MCF 10A (cell line): ENCODE measurements at regions not wholly inside any gene's neighbourhood (a gene's known extent, or its start where the extent isn't known, plus 50 kb on each side); places are given as distances from the start of the nearest gene placed in this dataset.

Source experiments
- BruUV-seq: library from RNA; stranded (reverse); fragments of 400-500 nt; replicated peaks from 2 replicates; lab custom pipeline; 2021; lab: Mats Ljungman, UMichigan
- CTCF ChIA-PET: fragments of 300-600 bp; sonication (Branson Sonifier 250); formaldehyde crosslinking; extraction: SDS; loops from one replicate; lab custom pipeline; 2021; ENCODE audit warnings: antibody characterized with exemption, inconsistent platforms; lab: Yijun Ruan, JAX
- POLR2A ChIA-PET: fragments of 300-600, 350-650 bp; sonication (Branson Sonifier 250); formaldehyde crosslinking; extraction: SDS; loops from one replicate; lab custom pipeline; 2020; ENCODE audit warnings: antibody characterized with exemption, inconsistent platforms; lab: Yijun Ruan, JAX
- DNase-seq: peaks from one replicate; pipeline ENCODE4 v3.0.0-alpha.2; 2018; ENCODE audit not compliant: unreplicated experiment
- H3K27ac Mint-ChIP-seq: one replicate; pipeline ENCODE4 v1.8.0; 2022; ENCODE audit warnings: mild to moderate bottlenecking, low read depth, mixed read lengths; ENCODE audit not compliant: unreplicated experiment
- H3K27me3 Mint-ChIP-seq: one replicate; pipeline ENCODE4 v1.8.0; 2022; ENCODE audit warnings: mixed read lengths; ENCODE audit not compliant: insufficient read depth, unreplicated experiment
- H3K36me3 Mint-ChIP-seq: one replicate; pipeline ENCODE4 v1.8.0; 2022; ENCODE audit warnings: mild to moderate bottlenecking, moderate library complexity, mixed read lengths; ENCODE audit not compliant: insufficient read depth, unreplicated experiment
- H3K4me1 Mint-ChIP-seq: one replicate; pipeline ENCODE4 v1.8.0; 2022; ENCODE audit warnings: mixed read lengths; ENCODE audit not compliant: insufficient read depth, unreplicated experiment
- H3K4me3 Mint-ChIP-seq: one replicate; pipeline ENCODE4 v1.8.0; 2022; ENCODE audit warnings: mild to moderate bottlenecking, moderate library complexity, mixed read lengths; ENCODE audit not compliant: unreplicated experiment
- H3K9me3 Mint-ChIP-seq: one replicate; pipeline ENCODE4 v1.8.0; 2022; ENCODE audit warnings: mixed read lengths; ENCODE audit not compliant: unreplicated experiment
- intact Hi-C: fragments of 100-400 bp; cut with micrococcal nuclease; formaldehyde crosslinking; loops from 2 replicates; pipeline ENCODE4 v1.14.1; 2022
- TF ChIP-seq, protein P1 (sequence below): fragments of 200-600 bp; IDR thresholded peaks from one replicate; pipeline ENCODE4 v1.8.0; 2022; ENCODE audit warnings: antibody characterized with exemption, mild to moderate bottlenecking; ENCODE audit not compliant: unreplicated experiment

GRCh38 chr11:129292771-129293170, 82.9 kb upstream of the BARX2 start:
- POLR2A ChIA-PET = no interaction called here
- intact Hi-C loops = no loop called here
- DNase-seq = no peak
- BruUV-seq = no TSS peak
- Mint-ChIP-seq H3K36me3 (no peaks in the 10 kb centered on the region), H3K4me1 (no peaks in the 10 kb centered on the region), H3K27ac (no peak overlapping the region), H3K27me3 (peaks cover 9% of the 10 kb centered on the region), H3K9me3 (no peaks in the 10 kb centered on the region), H3K4me3 (no peak overlapping the region)
- TF ChIP-seq, protein P1, sequence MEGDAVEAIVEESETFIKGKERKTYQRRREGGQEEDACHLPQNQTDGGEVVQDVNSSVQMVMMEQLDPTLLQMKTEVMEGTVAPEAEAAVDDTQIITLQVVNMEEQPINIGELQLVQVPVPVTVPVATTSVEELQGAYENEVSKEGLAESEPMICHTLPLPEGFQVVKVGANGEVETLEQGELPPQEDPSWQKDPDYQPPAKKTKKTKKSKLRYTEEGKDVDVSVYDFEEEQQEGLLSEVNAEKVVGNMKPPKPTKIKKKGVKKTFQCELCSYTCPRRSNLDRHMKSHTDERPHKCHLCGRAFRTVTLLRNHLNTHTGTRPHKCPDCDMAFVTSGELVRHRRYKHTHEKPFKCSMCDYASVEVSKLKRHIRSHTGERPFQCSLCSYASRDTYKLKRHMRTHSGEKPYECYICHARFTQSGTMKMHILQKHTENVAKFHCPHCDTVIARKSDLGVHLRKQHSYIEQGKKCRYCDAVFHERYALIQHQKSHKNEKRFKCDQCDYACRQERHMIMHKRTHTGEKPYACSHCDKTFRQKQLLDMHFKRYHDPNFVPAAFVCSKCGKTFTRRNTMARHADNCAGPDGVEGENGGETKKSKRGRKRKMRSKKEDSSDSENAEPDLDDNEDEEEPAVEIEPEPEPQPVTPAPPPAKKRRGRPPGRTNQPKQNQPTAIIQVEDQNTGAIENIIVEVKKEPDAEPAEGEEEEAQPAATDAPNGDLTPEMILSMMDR = no peak
- CTCF ChIA-PET = interaction anchor here (0.8 to 2.1 kb wide), 2 partner anchors 36 to 39 kb away, joined by 3 to 5 read pairs; no protein-coding TSS in a partner anchor

- peaks cover 9% of the 10 kb centered on the region for H3K27me3 Mint-ChIP-seq
- H3K27ac Mint-ChIP-seq = no peak overlapping the region
- no TSS peak for BruUV-seq
- no peak for DNase-seq
- TF ChIP-seq, protein P1 = no peak
- no peaks in the 10 kb centered on the region for H3K9me3 Mint-ChIP-seq
- H3K4me3 Mint-ChIP-seq = no peak overlapping the region
- intact Hi-C loops = no loop called here
- ChIA-PET POLR2A (no interaction called here), CTCF (interaction anchor here (0.8 to 2.1 kb wide), 2 partner anchors 37 to 40 kb away, joined by 3 to 5 read pairs; no protein-coding TSS in a partner anchor)
- no peaks in the 10 kb centered on the region for H3K36me3 Mint-ChIP-seq
- H3K4me1 Mint-ChIP-seq = no peaks in the 10 kb centered on the region
These were observed 83.6 kb upstream of the BARX2 start for GRCh38 chr11:129292092-129292491.

- CTCF ChIA-PET = interaction anchor here (2.1 kb wide), 1 partner anchor 40 kb away, joined by 5 read pairs; no protein-coding TSS in a partner anchor
- Mint-ChIP-seq H3K9me3 (no peaks in the 10 kb centered on the region), H3K4me1 (no peaks in the 10 kb centered on the region), H3K4me3 (no peak overlapping the region), H3K27ac (no peak overlapping the region), H3K36me3 (no peaks in the 10 kb centered on the region), H3K27me3 (peaks cover 9% of the 10 kb centered on the region)
- TF ChIP-seq, protein P1 = no peak
- no TSS peak for BruUV-seq
- intact Hi-C loops = no loop called here
- POLR2A ChIA-PET = no interaction called here
- no peak for DNase-seq
These were observed 84.1 kb upstream of the BARX2 start for GRCh38 chr11:129291546-129291945.

- Mint-ChIP-seq H3K4me1 (no peaks in the 10 kb centered on the region), H3K9me3 (no peaks in the 10 kb centered on the region), H3K4me3 (no peak overlapping the region), H3K27me3 (peaks cover 9% of the 10 kb centered on the region), H3K27ac (no peak overlapping the region), H3K36me3 (no peaks in the 10 kb centered on the region)
- TF ChIP-seq, protein P1 = no peak
- intact Hi-C loops = no loop called here
- BruUV-seq = no TSS peak
- CTCF ChIA-PET = interaction anchor here (0.9 to 2.1 kb wide), 2 partner anchors 25 to 41 kb away, joined by 3 to 5 read pairs; no protein-coding TSS in a partner anchor
- POLR2A ChIA-PET = no interaction called here
- no peak for DNase-seq
These were observed 84.7 kb upstream of the BARX2 start for GRCh38 chr11:129290966-129291365.
